ENCODE measurements at regions not wholly inside any gene's neighbourhood (a gene's known extent, or its start where the extent isn't known, plus 50 kb on each side); places are given as distances from the start of the nearest gene placed in this dataset.

- TF ChIP-seq CTCF (IDR thresholded peaks at IDR 0.05) (no peak), POLR2AphosphoS5 (IDR thresholded peaks at IDR 0.05) (no peak), POLR2A (IDR thresholded peaks at IDR 0.05) (no peak)
These were observed 69.2 kb downstream of the MAP1LC3B2 start for GRCh38 chr12:116628450-116628793.
